H1 (cell line): ENCODE measurements at regions not wholly inside any gene's neighbourhood (a gene's known extent, or its start where the extent isn't known, plus 50 kb on each side); places are given as distances from the start of the nearest gene placed in this dataset.

Source experiments
- TF ChIP-seq, protein P1 (sequence below): fragments of 300-600 bp; sonication (generic); IDR thresholded peaks from 2 replicates; pipeline ENCODE4 v1.7.1; 2012; ENCODE audit warnings: low read length, moderate library complexity, mild to moderate bottlenecking, inconsistent platforms; ENCODE audit not compliant: insufficient replicate concordance

DNA sequence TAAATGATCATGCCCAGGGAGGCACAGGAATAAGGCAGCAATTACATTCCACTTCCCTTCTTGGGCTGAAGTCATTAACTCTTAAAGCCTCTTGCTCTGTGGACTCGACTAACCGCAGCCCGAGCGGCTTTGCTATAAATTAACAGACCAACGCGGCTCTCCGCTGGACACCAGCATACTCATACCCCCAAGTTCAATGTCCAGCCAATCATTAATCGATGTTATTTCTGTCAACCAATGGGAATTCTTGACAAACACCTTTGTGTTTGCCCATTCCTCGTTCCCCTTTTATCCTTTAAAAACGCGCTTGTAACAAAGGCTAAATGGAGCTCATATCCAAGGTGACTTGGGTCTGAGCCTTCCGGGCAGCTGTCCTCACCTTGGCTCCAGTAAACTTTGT is 183.1 kb upstream of the RALGAPA2 start (continued):
- TF ChIP-seq, protein P1, sequence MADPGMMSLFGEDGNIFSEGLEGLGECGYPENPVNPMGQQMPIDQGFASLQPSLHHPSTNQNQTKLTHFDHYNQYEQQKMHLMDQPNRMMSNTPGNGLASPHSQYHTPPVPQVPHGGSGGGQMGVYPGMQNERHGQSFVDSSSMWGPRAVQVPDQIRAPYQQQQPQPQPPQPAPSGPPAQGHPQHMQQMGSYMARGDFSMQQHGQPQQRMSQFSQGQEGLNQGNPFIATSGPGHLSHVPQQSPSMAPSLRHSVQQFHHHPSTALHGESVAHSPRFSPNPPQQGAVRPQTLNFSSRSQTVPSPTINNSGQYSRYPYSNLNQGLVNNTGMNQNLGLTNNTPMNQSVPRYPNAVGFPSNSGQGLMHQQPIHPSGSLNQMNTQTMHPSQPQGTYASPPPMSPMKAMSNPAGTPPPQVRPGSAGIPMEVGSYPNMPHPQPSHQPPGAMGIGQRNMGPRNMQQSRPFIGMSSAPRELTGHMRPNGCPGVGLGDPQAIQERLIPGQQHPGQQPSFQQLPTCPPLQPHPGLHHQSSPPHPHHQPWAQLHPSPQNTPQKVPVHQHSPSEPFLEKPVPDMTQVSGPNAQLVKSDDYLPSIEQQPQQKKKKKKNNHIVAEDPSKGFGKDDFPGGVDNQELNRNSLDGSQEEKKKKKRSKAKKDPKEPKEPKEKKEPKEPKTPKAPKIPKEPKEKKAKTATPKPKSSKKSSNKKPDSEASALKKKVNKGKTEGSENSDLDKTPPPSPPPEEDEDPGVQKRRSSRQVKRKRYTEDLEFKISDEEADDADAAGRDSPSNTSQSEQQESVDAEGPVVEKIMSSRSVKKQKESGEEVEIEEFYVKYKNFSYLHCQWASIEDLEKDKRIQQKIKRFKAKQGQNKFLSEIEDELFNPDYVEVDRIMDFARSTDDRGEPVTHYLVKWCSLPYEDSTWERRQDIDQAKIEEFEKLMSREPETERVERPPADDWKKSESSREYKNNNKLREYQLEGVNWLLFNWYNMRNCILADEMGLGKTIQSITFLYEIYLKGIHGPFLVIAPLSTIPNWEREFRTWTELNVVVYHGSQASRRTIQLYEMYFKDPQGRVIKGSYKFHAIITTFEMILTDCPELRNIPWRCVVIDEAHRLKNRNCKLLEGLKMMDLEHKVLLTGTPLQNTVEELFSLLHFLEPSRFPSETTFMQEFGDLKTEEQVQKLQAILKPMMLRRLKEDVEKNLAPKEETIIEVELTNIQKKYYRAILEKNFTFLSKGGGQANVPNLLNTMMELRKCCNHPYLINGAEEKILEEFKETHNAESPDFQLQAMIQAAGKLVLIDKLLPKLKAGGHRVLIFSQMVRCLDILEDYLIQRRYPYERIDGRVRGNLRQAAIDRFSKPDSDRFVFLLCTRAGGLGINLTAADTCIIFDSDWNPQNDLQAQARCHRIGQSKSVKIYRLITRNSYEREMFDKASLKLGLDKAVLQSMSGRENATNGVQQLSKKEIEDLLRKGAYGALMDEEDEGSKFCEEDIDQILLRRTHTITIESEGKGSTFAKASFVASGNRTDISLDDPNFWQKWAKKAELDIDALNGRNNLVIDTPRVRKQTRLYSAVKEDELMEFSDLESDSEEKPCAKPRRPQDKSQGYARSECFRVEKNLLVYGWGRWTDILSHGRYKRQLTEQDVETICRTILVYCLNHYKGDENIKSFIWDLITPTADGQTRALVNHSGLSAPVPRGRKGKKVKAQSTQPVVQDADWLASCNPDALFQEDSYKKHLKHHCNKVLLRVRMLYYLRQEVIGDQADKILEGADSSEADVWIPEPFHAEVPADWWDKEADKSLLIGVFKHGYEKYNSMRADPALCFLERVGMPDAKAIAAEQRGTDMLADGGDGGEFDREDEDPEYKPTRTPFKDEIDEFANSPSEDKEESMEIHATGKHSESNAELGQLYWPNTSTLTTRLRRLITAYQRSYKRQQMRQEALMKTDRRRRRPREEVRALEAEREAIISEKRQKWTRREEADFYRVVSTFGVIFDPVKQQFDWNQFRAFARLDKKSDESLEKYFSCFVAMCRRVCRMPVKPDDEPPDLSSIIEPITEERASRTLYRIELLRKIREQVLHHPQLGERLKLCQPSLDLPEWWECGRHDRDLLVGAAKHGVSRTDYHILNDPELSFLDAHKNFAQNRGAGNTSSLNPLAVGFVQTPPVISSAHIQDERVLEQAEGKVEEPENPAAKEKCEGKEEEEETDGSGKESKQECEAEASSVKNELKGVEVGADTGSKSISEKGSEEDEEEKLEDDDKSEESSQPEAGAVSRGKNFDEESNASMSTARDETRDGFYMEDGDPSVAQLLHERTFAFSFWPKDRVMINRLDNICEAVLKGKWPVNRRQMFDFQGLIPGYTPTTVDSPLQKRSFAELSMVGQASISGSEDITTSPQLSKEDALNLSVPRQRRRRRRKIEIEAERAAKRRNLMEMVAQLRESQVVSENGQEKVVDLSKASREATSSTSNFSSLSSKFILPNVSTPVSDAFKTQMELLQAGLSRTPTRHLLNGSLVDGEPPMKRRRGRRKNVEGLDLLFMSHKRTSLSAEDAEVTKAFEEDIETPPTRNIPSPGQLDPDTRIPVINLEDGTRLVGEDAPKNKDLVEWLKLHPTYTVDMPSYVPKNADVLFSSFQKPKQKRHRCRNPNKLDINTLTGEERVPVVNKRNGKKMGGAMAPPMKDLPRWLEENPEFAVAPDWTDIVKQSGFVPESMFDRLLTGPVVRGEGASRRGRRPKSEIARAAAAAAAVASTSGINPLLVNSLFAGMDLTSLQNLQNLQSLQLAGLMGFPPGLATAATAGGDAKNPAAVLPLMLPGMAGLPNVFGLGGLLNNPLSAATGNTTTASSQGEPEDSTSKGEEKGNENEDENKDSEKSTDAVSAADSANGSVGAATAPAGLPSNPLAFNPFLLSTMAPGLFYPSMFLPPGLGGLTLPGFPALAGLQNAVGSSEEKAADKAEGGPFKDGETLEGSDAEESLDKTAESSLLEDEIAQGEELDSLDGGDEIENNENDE, result no peak
